Urothelium cell line (cell line): ENCODE measurements at regions not wholly inside any gene's neighbourhood (a gene's known extent, or its start where the extent isn't known, plus 50 kb on each side); places are given as distances from the start of the nearest gene placed in this dataset.

Experiments used
- DNase-seq: peaks from one replicate; pipeline ENCODE4 v3.0.0; 2011; ENCODE audit warnings: low spot score, mixed read lengths
- FAIRE-seq: peaks from 2 replicates; lab custom pipeline; 2011; peaks lifted over from hg19 to GRCh38; lab: Jason Lieb, UNC

GRCh38 chr16:8376858-8377257 is 213.5 kb downstream of the TMEM114 start:
- DNase-seq (no peak), FAIRE-seq (no peak)

DNA sequence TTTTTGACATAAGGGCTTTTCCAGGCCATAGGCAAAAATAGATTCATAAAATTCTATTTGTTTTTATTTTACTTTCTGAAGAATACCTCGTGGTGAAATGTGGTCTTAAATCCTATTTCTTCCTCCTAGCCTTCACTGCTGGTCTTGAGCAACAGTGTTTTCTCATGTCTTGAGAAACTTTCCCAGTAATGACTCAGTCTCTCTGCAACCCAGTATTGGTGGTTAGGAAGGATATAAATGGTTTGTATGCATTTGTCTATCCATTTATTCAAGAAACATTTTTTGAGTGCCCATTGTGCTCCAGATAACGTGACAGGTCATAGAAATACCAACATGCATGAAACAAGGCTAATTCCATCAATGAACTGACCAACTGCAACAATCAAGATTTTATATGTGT is 213.9 kb downstream of the TMEM114 start:
- DNase-seq (no peak), FAIRE-seq (peak; percentile 32)

- DNase-seq, result no peak
- no peak for FAIRE-seq
Measured at GRCh38 chr16:8375232-8375587, 215.1 kb downstream of the TMEM114 start.

GRCh38 chr16:8374586-8375231 is 215.6 kb downstream of the TMEM114 start:
- FAIRE-seq, result peak; percentile 98
- peak; percentile 81 for DNase-seq

- no peak for DNase-seq
- FAIRE-seq, result peak; percentile 40
Measured at GRCh38 chr16:8373676-8374431, 216.5 kb downstream of the TMEM114 start.

DNA sequence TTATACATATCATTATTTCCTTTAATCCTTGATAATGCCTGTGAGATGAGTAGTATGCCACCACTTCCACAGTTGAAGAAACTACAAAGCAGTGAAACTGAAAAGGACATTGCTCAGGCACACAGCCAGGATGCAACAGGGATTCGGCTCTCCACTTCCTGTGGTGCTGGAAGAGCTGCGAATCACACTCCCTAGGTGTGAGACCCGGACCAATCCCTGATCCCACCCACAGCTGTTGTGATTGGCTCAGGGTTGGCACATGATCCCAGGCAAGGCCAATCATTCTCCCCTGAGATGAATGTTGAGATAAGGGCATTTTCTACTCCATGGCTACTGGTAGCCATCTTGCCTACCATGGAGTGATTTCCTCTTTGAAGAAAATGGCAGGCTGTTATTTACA is 218.2 kb downstream of the TMEM114 start:
- peak; percentile 82 for FAIRE-seq
- peak; percentile 40 for DNase-seq

DNA sequence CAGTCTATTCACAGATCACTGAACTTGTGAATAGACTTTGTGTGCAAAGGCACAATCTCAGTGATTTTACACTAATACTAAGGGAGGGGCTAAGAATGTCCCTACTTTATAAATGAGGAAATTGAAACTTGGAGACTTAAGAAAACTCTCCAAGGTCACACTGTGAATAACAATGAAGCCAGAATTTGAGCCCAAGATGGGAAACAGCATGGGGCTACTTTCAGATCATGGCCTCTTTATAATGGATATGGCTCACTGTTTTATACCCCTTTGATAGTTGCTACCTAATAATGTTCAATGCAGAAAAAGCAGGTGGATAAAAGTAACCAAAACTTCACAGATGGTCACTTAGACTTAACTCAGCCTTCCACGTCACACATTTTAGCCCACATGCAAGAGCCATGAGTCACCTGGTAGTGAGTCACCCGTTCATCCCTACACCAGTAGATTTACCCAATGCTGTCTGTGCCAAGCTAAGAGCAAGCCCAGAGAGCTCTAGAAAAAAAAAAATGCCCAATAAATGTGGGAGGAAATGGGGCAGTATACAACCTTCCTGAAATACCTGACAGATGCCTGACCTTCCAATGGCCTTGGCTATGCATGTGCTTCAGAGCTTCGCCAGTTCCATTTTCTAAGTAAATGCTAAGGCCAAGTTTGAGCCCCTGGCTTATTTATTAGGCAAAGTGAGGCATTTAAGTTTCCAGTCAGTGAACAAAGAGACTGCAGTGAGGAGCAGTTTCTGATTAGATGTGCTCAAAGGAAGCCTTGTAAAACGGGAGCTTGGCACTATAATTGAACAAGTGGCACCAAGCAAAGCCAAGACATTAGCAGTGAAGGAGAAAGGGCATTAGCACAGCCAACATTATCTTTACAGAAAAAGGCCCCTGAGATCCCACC is 219.7 kb downstream of the TMEM114 start:
- DNase-seq (peak; percentile 95), FAIRE-seq (peak; percentile 99)

DNA sequence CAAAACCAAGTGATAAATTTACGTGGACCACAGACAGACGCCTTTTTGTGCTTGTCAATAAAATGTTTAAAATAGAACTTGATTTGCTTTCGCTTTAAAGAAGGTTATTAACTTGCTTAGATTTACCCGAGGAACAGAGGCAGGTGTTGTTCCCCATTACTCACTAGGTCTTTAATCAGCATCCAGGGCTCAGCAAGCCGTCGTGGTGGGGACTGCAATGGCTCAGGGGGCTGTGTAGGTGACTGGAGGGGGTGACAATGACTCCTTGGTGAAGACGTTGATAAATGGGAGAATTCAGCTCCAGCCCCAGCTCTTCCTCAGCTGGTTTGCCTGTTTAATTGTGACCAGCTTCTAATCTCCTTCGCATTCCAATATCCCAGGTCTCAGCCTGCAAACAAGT is 231.4 kb downstream of the TMEM114 start:
- peak; percentile 48 for FAIRE-seq

GRCh38 chr16:8355675-8356074 is 234.6 kb downstream of the TMEM114 start:
- DNase-seq, result no peak

More for the DNA sequence above, 231.4 kb downstream of the TMEM114 start:
- no peak for DNase-seq

GRCh38 chr16:8346294-8346693 is 244.0 kb downstream of the TMEM114 start:
- FAIRE-seq (no peak), DNase-seq (peak; percentile 75)

More at GRCh38 chr16:8355675-8356074, 234.6 kb downstream of the TMEM114 start:
- no peak for FAIRE-seq

- DNase-seq, result no peak
- peak; percentile 27 for FAIRE-seq
Measured at GRCh38 chr16:8342276-8342675, 248.0 kb downstream of the TMEM114 start.

DNA sequence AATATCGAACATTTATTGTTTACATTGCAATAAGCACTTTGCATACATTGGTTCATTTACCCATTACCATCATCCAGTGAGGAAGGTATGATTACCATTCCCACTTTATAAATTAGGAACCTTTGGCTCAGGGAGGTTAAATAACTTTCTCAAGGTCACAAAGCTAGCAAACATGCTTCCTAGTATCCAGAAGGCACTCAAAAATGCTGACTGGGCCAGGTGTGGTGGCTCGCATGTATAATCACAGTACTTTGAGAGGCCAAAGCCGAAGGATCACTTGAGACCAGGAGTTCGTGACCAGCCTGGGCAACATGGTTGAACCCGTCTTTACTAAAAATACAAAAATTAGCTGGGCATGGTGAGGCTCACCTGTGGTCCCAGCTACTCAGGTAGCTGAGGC is 259.6 kb downstream of the TMEM114 start:
- DNase-seq (no peak), FAIRE-seq (peak; percentile 88)

DNA sequence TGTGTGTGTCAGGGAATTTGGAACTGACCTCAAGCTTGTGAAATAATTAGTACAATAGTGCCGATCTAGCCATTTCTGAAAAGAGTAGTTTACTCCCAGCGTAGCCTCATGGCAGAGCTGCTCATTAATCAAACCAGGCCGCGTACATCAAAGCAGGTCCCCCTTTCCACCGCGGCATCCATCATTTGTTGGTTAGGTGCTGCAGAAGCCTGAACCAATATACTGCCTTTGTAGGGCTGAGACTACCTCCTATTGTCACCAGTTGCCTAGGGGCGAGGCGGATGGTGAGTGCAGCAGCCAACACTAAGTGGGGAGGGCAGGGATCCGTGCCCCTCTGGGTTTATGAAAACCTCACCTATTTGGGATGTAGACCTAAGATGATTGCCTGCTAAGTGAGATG is 264.1 kb downstream of the TMEM114 start:
- no peak for FAIRE-seq
- no peak for DNase-seq

DNA sequence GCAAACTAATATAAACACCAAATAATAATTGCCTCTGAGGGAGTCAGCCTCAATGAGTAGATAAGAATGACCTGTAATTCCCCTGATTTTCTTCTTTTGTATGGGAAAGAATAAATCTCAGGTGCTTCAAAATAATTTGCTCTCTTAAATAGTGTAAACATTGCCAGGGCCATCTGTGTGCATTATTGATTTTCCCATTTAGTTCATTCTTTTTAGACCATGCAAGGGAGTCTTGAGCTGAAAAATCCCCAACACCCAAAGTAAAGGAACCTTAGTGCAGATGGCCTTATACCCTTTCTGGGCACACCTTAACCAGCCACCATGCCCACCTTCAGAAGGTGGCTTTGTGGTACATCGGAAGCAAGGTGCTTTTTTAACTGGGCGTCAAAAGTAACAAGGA is 267.2 kb downstream of the TMEM114 start:
- DNase-seq (no peak), FAIRE-seq (no peak)

DNA sequence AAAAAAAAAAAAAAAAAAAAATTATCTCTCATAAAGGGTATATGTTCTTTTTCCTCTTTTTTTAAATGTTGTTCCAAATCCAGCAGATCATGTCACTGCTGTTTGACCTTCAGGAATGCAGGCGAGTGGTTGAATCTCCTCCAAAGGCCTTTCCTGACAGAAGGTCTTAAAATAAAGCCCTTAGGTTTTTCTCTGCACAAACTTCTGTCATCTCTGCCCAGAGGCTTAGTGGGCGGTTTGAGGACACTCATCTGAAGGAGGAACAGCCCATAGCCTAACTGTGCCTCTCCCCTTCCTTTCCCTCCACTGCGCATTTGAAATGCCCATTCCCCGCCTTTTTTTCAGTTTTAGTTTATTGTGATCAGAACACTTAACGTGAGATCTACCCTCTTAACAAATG is 270.2 kb downstream of the TMEM114 start:
- FAIRE-seq, result no peak
- DNase-seq, result no peak

DNA sequence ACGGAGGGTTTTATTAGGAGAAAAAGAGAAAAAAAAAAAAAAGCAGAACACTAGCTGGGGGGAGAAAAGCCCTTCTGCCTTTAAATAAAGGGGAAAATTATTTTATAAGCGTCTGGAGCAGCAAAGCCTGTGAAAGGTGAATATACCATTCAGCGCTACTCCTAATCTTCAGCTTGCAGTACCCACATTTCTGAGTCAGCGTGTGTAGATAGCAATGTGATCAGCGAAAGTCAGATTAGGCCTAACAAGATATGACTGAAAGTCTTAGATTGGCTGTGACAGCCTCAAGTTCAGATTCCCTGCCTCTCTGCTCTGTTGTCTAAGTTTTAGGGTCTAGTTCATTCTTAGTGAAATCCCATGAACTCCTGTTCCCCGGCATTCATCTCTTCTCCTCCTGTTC is 279.5 kb downstream of the TMEM114 start:
- DNase-seq, result no peak
- FAIRE-seq, result peak; percentile 37

DNA sequence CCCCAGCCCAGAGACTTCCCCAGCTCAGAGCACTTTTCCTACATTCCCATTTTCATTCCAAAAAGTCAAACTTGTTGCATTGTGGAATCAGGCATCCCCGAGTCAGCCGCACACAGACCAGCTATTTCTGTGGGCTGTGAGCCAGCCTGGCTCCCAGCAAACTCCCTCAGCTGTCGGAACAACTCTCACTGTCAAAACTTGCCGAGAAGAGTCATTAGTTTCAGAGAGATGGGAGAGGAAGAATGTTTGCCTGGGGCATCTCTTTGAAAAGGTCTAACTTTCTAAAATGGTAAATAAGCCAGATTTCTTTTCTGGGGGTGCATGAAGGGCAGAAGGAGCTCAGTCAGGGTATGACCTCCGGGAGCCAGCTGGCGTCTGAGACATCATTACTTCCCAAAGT is 280.0 kb downstream of the TMEM114 start:
- FAIRE-seq (no peak), DNase-seq (no peak)

- FAIRE-seq (no peak), DNase-seq (no peak)
Measured at GRCh38 chr16:8305201-8305600, 285.1 kb downstream of the TMEM114 start.

DNA sequence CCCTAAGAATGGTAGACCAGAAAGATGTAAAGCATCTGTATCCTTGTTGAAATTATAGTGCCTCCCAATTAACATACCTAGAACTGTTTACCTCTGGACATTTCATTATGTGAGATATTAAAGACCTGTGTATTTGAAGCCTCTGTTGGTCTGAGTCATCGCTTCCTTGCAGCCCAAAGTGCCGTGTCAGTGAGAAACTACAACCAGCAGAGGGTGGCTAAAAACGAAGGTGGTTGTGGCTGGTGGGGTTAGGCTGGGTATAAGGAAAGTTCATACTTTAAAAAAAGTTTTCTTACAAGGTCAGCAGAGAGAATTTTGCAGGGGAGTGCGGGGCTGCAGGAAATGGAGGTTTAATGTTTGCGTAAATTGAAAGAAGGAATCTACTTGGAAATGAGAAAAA is 290.7 kb downstream of the TMEM114 start:
- FAIRE-seq (no peak), DNase-seq (no peak)

- DNase-seq (no peak), FAIRE-seq (no peak)
Measured at GRCh38 chr16:8295513-8296237, 294.6 kb downstream of the TMEM114 start.

GRCh38 chr16:8293413-8293812 is 296.9 kb downstream of the TMEM114 start:
- DNase-seq, result peak; percentile 58
- no peak for FAIRE-seq
